Stimulated activated CD4-positive, alpha-beta T cell treated with anti-CD3 and anti-CD28 coated beads, TNF-alpha, amount 100 ng/mL, for 48 hours (primary cell): ENCODE measurements at regions not wholly inside any gene's neighbourhood (a gene's known extent, or its start where the extent isn't known, plus 50 kb on each side); places are given as distances from the start of the nearest gene placed in this dataset.

Source experiments
- DNase-seq, 3 donors: peaks; one replicate each; pipeline ENCODE4 v3.0.0-alpha.2; 2020; ENCODE audit warnings: low read depth in 3 of 3

DNA sequence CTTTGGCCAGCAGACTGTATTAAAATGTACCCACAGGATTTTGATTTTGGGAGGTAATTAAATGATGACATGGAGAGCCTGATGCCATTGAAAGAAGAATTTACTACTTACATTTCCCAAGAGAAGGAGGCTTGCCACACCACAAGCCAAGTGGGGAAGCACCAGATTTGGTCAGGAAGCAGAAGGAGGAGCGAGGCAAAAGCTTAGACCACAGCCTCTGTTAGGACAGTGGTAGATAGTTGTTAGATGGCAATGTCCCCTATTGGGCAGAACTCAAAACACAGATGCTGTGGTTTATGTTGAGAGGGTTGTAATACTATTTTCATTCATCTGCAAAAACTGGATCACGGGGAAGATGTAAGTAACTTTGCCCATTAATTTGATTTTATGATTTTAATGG is 709.4 kb downstream of the VRK1 start:
- no peak for DNase-seq

GRCh38 chr14:97513891-97514290 is 716.7 kb downstream of the VRK1 start:
- DNase-seq, result no peak

GRCh38 chr14:97517566-97518234 is 720.5 kb downstream of the VRK1 start:
- DNase-seq, result no peak

DNA sequence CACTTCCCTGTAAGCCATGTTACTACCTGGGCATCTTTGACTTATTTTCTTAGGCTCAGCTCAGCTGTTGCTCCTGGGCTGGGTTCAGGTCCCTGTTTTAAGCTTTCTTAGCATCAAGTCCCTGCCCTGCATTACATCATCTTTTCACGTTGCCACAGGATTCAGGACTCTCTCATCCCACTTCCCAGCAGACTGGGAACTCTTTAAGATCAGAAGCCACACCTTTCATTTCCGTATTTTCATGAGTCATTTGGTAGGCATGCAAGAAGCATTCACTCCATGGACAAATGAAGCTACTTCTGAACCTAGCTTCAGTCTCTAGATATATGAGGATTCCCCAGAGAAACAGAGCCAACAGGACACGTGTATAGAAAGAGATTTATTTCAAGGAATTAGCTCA is 726.8 kb downstream of the VRK1 start:
- no peak for DNase-seq

GRCh38 chr14:97524589-97525319 is 727.6 kb downstream of the VRK1 start:
- DNase-seq, result no peak

GRCh38 chr14:97527993-97528392 is 730.8 kb downstream of the VRK1 start:
- DNase-seq, result no peak

DNA sequence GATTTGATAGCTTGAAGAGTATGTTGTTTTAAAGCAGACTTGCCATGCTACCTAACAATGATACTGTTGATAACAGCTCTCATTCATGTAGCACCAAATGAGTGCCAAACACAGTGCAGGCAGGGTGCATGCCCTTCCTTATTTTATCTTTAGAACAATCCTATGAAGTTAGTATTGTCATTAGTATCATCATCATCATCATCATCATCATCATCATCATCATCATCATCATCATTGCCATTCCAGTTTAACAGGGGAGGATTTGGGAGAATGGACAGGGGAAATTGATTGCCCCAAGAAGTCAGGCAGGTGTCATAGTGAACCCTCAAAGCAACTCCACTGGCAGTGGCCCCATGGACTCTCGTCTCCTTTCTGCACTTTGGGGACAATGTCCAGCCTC is 734.9 kb downstream of the VRK1 start:
- no peak for DNase-seq

DNA sequence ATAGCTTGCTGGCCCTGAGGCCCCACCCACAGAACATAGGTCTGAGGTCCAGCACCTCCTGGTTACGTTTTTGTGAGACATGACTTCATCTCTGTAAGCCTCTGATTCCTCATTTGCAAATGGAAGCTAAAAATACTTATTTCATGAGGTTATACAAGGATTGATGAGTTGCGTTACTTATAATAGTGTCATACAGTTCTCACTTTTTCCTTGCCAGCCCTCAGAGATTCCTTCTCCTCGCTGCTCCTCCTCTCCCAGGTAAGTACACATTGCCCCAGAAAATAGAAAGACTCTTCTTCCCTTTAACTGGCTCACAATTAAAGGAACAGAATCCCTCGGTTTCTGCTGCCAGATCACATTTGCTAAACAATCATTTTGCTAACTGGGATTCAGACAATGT is 739.2 kb downstream of the VRK1 start:
- no peak for DNase-seq

GRCh38 chr14:97538749-97539410 is 741.7 kb downstream of the VRK1 start:
- DNase-seq, result no peak

DNA sequence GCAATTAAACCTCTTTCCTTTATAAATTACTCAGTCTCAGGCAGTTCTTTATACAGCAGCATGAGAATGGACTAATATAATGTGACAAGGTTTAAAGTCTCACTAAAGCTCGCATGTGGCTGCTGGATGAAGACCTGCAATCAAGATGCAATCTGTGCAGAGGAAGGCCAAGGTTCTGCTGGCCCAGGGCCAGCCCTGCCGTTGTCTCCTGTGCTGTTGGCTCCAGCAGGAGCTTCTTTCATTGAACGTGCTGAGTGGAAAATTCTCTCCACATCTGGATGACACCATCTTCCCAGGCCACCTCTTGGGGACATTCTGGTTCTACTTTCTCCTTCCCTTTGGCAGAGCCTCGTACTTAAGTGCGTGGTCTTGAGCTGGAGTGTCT is 742.2 kb downstream of the VRK1 start:
- no peak for DNase-seq

- DNase-seq, result no peak
Measured at GRCh38 chr14:97539884-97540283, 742.7 kb downstream of the VRK1 start.

DNA sequence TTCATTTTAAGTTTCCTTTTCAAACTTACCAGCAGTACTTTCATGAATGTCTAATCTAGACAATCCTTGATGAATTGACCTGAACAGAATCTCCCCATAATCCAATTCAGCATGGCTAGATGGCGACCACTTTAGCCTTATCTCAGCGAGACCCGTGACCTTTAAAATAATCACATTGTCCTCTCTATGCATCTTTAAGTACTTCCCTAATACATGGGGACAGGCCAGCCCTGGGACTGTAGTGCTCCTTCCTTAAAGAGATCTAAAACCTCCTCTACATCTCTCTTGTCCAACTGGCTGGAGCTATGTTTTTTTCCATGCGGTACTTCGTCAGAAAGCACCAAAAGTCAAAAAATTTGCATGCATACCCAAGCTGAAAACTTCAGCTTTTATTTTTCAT is 746.0 kb downstream of the VRK1 start:
- DNase-seq, result no peak

- DNase-seq, result no peak
Measured at GRCh38 chr14:97543816-97544215, 746.6 kb downstream of the VRK1 start.

GRCh38 chr14:97544571-97544970 is 747.4 kb downstream of the VRK1 start:
- DNase-seq, result no peak

- no peak for DNase-seq
Measured at GRCh38 chr14:97546491-97547230, 749.5 kb downstream of the VRK1 start.

GRCh38 chr14:97550463-97550862 is 753.3 kb downstream of the VRK1 start:
- no peak for DNase-seq

- no peak for DNase-seq
Measured at GRCh38 chr14:97554597-97554996, 757.4 kb downstream of the VRK1 start.

DNA sequence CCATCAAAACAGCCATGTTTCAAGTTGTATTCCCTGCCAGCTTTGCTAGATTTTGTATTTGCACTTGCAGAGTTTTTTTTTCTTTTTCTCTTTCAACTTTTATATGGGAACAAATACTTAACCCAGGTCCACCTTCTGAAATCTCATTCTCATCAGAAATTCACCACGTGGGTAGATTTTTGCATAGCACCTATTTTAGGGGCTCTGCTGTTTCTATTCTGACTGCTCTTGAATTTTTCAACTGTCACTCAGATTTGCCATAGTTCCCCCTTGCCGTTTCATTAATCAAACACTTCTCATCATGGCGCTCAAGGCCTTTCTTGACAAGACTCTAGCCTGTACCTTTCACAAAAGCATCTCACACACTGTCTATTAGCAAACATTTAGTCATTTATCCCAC is 767.2 kb downstream of the VRK1 start:
- DNase-seq, result no peak

GRCh38 chr14:97571201-97571600 is 774.0 kb downstream of the VRK1 start:
- DNase-seq, result no peak

DNA sequence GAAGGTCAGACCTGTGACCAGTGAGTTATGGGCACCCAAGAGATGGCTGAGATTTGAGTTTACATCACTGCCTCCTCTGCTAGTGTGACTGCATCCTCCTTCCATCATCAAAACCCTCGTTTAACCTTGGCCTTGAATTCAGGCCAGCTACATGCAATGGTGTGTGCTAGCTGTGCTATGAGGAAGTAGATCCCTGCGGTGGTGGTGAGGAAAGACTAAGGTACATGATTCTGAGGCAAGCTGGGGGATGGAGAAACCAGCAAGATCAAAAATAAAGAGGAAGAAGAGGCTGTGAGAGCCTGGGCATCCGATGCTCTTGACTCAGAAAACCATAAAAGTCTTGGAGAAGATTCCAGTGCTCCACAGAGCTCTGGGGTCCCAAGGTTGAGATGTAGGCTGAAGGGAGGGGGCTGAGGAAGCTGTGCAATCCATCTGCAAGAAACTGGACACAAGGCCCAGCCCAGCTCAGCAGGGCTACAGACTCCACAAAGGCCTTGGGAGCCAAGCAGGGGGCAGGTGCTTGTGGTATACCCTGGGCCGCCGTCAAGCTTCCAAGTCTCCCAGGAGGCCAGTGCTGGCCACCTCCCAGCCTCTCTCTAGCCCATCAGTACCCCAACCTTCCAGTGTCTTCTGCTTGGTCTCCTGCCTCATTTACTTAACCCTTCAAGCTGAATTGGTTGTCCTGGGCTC is 774.8 kb downstream of the VRK1 start:
- no peak for DNase-seq

- no peak for DNase-seq
Measured at GRCh38 chr14:97572583-97573458, 775.6 kb downstream of the VRK1 start.
